ENCODE measurements at regions not wholly inside any gene's neighbourhood (a gene's known extent, or its start where the extent isn't known, plus 50 kb on each side); places are given as distances from the start of the nearest gene placed in this dataset.

DNA sequence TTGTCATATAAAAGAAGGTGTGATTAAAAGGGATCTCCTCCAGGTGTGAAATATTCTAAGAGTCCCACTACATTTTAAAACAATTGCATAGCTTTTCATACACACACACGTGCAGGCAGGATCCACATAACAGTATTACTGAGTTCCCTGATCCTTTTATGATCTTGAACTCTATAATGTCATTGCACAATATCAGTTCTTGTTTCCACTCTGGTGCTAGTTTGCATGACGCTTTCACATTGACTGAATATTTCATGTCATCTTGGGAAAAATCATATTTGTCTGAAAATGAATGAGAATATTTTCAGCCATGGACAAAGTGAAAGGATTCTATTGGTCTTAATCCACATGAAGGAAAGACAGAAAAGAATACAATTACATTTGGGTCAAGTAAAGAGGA is 703.8 kb downstream of the CDH8 start (continued):
- TF ChIP-seq REST (IDR thresholded peaks at IDR 0.05) (no peak), GABPA (IDR thresholded peaks at IDR 0.05 in 1 of 2, conservative IDR thresholded peaks at IDR 0.05 in 1 of 2) (no peak), HNF4A (conservative IDR thresholded peaks at IDR 0.05) (no peak)

DNA sequence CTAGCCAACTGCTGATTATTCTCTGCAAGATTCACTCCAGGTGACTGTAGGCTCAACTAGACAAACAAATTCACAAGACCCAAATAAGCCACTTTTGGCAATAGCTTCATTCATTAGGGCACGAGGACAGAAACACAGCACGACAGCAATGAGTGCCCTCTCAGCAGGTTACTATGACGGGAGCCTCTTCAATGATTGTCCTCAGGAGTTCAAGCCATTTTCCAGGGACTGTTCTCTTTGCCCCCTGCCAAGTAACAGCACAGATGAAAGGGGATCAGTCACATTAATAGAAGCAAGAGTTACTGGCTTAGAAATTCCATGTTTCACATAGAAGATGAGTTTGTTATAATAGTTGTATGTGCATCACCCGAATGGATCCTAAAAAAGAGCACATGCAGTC is 712.2 kb downstream of the CDH8 start:
- Histone ChIP-seq H3K27ac (ENCODE audit: low read depth in 1 of 2, low read length in 2 of 2) (no peak overlapping the region), H3K9me3 (ENCODE audit: control insufficient read depth in 4 of 4, low read length in 3 of 4) (no peaks in the 10 kb centered on the region), H3K36me3 (ENCODE audit: control insufficient read depth in 4 of 4, insufficient read depth in 3 of 4, low read depth in 1 of 4, low read length in 3 of 4) (no peaks in the 10 kb centered on the region), H3K9ac (ENCODE audit: low read depth in 1 of 2, low read length in 2 of 2) (no peak overlapping the region), H3K27me3 (ENCODE audit: control insufficient read depth in 4 of 4, insufficient read depth in 4 of 4, low read length in 3 of 4) (no peaks in the 10 kb centered on the region), H3K4me1 (ENCODE audit: control insufficient read depth in 4 of 4, insufficient read depth in 4 of 4, low read length in 3 of 4) (no peaks in the 10 kb centered on the region), H3K4me3 (ENCODE audit: low read depth in 1 of 3, low read length in 3 of 3) (no peak overlapping the region)
- no peak for DNase-seq (ENCODE audit: low spot score)
- TF ChIP-seq RAD21 (IDR thresholded peaks at IDR 0.05): no peak
- TF ChIP-seq HNF4G (IDR thresholded peaks at IDR 0.05): no peak
- TF ChIP-seq YY1 (IDR thresholded peaks at IDR 0.05): no peak
- no peak for TF ChIP-seq JUND (IDR thresholded peaks at IDR 0.05)
- TF ChIP-seq NR2F2 (IDR thresholded peaks at IDR 0.05): no peak
- no peak for TF ChIP-seq TAF1 (conservative IDR thresholded peaks at IDR 0.05)
- 66% methylated on average over 4 of the region's 4 CpGs for WGBS

- Histone ChIP-seq H3K9me3 (ENCODE audit: control insufficient read depth in 4 of 4, low read length in 3 of 4) (no peaks in the 10 kb centered on the region), H3K27ac (ENCODE audit: low read depth in 1 of 2, low read length in 2 of 2) (no peak overlapping the region), H3K27me3 (ENCODE audit: control insufficient read depth in 4 of 4, insufficient read depth in 4 of 4, low read length in 3 of 4) (no peaks in the 10 kb centered on the region), H3K9ac (ENCODE audit: low read depth in 1 of 2, low read length in 2 of 2) (no peak overlapping the region), H3K4me1 (ENCODE audit: control insufficient read depth in 4 of 4, insufficient read depth in 4 of 4, low read length in 3 of 4) (no peaks in the 10 kb centered on the region), H3K4me3 (ENCODE audit: low read depth in 1 of 3, low read length in 3 of 3) (no peak overlapping the region), H3K36me3 (ENCODE audit: control insufficient read depth in 4 of 4, insufficient read depth in 3 of 4, low read depth in 1 of 4, low read length in 3 of 4) (no peaks in the 10 kb centered on the region)
- 65% methylated on average over 6 of the region's 6 CpGs for WGBS
- DNase-seq (ENCODE audit: low spot score): no peak
- TF ChIP-seq TAF1 (conservative IDR thresholded peaks at IDR 0.05) (no peak), GABPA (IDR thresholded peaks at IDR 0.05 in 1 of 2, conservative IDR thresholded peaks at IDR 0.05 in 1 of 2) (no peak), EGR1 (IDR thresholded peaks at IDR 0.05; ENCODE audit: low read depth in 2 of 2) (no peak), SP1 (IDR thresholded peaks at IDR 0.05) (no peak), RAD21 (IDR thresholded peaks at IDR 0.05) (no peak), HNF4A (conservative IDR thresholded peaks at IDR 0.05) (no peak), ZBTB33 (IDR thresholded peaks at IDR 0.05) (no peak), REST (IDR thresholded peaks at IDR 0.05) (no peak), ATF3 (IDR thresholded peaks at IDR 0.05) (no peak)
Observed at GRCh38 chr16:61323456-61323855, 712.8 kb downstream of the CDH8 start.

All from liver (tissue), 7 donors.